Left forelimb (tissue), 1 donor: ENCODE measurements at regions not wholly inside any gene's neighbourhood (a gene's known extent, or its start where the extent isn't known, plus 50 kb on each side); places are given as distances from the start of the nearest gene placed in this dataset.

ENCODE experiments used
- DNase-seq: peaks from one replicate; pipeline ENCODE4 v3.0.0-alpha.2; 2018; ENCODE audit warnings: low spot score

DNA sequence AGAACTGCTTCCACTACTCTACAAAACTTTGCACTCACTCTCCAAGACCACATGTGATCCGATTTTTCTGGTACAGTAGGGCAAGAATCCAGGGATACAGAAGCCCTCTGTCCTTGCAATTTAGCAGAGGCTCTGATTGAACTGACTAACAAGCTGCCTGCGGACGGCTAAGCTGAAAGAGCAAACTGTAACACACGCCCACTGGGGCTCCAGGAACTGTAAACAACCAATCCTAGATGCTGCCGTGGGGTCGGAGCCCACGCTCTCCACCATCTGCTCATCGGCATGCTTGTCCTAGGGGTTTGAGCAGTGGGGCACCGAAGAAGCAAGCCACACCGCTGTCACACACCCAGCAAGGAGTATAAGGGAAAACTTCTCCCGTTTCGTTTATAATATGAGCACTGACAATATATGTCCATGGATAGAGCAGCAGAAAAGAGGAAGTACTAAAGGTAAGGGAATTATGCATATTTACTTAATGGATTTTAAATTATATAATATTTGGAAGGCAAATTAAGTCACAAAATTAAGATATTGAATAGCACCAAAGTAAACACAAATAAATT, 634.4 kb upstream of the POT1 start:
- no peak for DNase-seq

DNA sequence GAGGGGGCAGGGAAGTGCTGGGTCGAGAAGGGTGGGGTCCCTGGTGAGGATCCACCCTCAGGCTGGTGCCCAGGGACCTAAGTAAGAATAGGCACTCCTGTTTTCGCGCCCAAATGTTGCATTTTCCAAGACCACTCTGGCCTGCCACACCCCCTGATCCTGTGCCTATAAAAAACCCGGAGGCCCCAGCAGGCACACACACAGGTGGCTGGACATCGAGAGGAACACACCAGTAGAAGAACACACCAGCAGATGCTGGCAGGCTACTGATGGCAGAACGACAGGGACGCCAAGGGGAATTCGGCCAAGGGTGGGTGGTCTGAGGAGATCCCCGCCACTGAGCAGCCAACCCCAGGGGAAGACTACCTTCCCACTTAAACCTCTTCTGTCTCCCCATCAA, 633.9 kb upstream of the POT1 start:
- no peak for DNase-seq

DNA sequence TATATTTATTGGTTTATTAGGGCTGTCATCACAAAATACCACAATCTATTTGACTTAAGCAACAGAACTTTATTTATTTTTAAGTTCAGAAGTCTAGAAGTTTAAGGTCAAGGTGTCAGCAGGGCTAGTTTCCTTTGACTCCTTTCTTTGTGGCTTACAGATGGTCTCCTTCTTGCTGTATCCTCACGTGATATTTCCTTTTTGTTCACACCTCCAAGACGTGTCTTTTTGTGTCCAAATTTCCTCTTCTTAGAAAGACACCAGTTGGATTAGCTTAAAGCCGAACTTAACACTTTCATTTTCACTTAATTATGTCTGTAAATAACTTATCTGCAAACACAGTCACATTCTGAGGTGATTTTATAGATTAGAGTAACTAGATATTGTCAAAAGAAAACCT, 631.4 kb upstream of the POT1 start:
- DNase-seq: no peak

DNA sequence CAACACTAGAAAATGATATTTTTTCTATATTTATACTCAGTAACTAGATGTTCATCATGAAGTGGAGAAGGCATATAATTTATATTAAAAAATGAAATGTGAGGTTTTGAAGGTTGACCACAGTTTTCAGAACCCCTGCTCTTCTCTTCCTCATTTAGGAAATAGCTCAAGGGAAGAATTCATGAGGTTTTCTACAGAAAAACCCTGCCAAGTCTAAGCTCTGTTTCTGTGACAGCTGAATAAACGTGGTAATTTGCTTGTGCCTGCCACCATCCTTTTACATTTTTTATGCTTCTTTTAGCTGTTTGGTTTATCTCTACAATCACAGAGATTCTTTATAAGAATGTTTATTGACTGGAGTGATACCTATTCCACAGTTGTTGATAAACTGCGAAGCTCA, 630.3 kb upstream of the POT1 start:
- DNase-seq: no peak

DNA sequence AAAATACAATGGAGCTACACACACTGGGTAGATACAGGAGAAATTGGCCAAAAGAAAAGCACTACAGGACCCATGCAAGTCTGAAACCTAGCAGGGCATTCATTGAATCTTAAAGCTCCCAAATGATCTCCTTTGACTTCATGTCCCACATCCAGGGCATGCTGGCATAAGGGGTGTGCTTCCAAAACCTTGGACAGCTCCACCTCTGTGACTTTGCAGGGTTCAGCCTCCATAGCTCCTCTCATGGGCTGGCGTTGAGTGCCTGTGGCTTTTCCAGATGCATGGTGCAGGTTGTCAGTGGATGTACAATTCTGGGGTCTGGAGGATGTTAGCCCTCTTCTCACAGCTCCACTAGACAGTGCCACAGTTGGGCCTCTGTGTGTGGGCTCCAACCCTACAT, 626.3 kb upstream of the POT1 start:
- no peak for DNase-seq

DNA sequence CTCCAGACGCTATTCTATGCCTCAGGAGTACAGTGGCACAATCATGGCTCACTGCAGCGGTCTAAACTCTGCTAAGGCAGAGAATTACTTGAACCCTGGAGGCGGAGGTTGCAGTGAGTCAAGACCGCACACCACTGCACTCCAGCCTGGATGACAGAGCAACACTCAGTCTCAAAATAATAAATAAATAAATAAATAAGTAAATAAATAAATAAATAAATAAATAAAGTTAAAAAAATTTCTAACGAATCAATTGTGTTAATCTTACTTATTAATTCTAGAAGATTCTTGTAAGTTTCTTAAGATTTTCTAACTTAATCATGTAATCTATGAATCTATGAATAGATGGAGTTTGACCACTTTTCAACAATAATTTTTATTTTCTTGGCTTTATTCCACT, 621.4 kb upstream of the POT1 start:
- no peak for DNase-seq

DNA sequence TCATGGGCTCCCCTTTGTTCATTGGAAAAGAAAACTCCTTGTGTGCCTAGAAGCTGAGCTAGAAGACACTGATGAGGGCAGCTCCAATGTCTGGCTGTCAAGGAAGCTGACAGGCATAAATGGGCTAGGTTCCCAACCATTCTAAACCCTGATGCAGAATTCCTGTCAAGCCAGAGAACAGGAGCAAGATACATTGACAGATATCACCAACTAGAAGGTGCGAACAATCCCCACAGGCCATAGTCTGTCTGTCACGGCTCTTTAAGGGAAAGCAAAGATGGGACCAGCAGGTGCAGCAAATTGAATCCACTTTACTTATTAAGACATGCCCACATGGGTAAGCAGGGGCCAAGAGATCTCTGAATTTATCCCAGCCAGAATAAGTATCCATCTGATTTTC, 617.9 kb upstream of the POT1 start:
- DNase-seq: no peak

DNA sequence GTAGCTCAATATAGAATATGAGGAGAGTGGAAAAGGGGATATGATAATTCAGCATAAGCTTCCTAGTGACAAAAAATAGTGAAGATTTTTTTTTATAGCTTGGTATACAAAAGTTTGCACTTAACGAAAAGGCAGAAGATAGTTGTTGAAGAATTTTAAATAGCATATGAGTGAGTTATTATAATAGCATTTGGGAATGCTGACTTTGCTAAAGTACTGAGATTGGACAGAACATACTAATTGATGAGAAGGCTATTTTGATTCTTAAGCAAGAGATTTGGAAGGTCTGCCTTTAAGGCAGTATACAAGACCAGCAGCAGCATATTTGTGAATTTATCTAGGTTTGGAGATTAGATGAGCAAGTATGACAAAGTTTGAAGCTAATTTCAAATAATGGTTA, 600.9 kb upstream of the POT1 start:
- DNase-seq: no peak

DNA sequence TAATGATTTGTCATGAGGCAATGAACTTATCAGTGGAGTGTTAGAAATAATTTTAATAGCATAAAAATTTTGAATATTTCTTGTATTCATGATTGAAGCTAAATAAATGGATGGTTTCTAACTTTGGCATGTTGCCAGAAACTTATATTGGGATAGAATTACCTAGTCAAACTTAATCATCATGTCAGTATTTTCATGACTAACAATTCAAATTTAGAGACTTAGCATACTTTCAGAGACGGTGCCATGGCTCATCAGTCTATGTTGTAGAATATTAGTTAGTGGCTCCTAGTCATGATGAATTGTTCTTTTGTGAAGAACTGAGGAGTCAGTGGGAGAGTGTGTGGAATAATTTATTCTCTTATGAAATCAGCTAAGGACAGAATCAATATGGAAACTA, 599.6 kb upstream of the POT1 start:
- DNase-seq: no peak

DNA sequence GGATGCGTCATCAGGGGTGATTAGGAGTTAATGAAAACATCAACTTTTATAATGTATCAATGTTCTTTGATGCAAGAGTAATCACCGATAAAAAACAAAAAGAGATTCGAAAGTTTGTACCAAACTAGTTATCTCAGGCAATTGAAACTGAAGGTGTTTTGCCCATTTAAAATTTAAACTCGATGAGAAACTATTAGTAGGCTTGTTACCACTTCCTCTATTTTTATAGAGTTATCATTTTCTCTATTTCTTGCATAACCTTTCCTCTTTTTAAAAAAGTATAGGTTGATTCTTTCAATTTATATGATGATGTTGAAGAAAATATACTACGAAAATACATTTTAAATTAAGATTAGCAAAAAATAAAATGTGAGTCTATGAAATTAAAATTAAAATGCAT, 597.3 kb upstream of the POT1 start:
- DNase-seq: no peak

DNA sequence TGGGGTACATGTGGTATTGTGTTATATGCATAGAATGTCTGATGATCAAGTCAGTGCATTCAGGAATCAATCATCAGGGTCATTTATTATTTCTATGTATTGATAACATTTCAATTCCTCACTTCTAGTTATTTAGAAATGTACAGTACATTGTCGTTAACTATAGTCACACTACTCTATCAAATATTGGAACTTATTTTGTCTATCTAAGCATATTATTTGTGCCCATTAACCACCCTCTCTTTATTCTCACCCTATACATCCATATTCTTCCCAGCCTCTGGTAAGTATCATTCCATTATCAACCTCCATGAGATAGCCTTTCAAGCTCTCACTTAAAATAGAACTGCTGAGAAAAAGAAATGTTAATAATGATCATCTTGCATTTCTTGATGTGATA, 596.5 kb upstream of the POT1 start:
- no peak for DNase-seq

DNA sequence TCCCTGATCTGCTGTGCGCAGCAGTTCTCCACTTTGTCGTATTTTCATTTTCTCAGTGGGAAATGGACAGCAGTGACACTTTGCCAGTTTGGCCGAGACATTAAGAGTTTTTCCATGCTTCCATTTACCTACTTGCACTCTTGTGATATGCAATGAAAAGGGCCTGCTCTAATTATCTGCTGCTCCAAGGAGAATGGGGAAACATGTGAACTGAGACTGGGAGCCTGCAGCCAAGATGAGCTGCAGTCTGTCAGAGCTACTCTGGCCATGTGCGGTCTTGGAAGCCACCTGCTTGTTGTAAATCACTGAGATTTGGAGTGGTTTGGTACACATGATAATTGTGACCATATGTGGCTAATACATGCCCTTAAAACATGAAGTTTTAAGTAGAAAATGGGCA, 586.6 kb upstream of the POT1 start:
- DNase-seq: no peak

DNA sequence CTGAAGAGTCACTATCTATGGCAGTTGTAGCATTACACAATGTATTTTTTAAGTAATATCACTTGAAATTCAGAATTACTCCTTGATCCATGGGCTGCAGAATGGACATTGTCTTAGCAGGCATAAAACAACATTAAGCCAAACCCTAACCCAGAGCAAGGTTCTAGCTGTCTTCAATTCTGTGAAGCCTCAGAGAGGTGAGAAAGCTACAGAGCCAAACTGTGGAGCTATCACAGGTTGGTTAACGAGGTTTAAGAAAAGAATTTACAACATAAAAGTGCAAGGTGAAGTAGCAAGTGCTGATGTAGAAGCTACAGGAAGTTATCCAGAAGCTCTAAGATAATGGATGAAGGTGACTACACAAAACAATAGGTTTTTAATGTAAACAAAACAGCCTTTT, 582.7 kb upstream of the POT1 start:
- DNase-seq: no peak

DNA sequence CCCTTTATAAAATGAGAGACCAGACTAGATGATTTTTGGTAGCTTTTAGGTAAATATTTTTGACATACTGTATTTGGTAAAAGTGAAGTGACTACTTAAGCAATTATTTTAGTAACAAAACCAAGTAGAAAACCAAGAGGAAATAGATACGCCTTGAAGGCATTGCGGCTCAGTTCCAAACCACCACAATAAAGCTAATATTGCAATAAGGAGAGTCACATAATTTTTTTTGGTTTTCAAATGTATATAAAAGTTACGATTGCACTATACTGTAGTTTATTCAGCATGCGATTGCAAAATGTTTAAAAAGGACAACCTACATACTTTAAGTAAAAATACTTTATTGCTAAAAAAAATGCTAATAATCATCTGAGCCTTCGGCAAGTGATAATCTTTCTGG, 581.7 kb upstream of the POT1 start:
- no peak for DNase-seq

DNA sequence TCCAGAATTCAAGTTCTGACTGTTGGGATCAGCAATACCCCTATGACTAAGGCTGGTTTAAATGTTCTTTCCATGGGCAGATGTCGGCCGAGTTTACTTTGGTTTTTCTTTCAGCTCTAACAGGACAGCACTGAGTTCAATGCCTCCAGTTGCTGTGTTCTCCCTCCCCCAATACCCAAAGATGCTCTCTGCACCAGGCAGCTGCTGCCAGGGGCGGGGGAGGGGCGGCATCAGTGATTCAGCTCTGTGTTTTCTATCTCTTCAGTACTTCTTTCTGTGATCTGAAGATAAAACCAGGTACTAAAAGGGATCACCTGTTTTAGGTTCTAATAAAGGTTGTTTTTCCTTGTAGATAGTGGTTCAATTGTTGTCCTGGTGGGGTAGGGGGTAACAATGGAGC, 576.7 kb upstream of the POT1 start:
- DNase-seq: no peak

DNA sequence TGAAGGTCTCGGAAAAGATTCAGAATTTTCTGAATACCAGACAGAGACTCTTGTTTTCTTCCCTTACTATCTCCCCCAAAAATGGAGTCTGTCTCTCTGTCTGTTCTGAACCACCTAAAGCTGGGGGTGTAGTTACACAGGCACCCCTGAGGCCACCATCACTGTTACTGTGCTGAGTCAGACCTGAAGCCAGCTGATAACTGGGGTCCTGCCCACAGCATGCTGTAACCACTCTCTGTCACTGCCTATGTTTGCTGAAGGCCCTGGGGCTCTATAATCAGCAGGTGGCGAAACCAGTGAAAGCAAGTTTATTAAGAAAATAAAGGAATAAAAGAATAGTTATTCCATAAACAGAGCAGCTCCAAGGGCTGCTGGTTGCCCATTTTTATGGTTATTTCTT, 575.2 kb upstream of the POT1 start:
- no peak for DNase-seq

DNA sequence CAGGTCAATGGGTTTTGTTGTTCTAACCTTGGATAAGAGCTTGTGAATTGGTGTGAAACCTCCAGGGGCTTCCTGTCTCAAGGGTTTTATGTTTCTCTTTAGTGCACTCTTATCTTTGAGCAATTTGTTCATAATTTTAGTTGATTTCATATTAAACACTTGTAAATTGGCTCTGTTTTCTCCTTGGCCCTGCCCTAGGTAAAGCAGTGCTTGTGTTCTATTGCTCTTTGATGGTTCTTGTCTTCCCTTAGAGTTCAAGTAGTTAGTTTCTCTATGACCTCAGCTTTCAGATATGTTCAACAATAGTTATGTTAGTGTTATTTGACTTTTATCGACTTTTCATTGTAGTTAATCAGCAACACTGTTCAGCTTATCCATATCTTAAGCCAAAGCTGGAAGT, 566.4 kb upstream of the POT1 start:
- no peak for DNase-seq

DNA sequence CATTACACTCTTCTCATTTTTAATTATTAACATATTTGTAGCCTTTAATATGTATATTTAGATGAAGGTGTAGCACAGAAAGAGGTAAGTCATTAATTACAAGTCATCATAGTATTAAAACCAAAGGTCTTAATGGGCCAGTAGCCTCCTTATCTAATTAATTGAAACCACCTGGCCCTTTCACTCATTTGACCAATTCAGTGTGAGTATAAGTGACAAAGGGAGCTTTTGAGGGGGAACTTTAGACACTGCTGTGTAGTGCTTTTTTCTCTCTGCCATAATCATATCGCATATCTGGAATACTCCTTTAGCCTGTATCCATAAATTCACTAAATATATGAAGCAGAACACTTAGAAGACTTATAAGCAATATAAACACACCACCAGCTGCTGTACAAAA, 562.9 kb upstream of the POT1 start:
- no peak for DNase-seq

DNA sequence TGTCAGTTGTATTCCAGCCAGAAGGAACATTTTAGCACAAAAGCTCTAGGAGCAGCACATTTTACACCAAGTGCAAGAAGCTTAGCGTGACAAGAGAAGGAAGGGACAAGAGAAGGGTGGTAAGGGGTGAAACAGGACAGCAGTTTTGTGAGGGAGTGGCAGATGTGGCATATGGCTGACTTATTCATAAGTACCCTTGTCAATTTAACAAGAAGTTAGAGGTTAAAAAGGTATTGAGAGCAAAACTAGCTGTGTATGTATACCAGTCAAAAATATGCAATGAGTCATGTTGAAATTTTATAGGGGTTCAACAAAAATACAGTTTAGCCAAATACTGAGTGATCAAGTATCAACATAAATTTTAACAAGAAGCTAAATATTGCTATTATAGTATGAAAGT, 561.5 kb upstream of the POT1 start:
- DNase-seq: no peak

DNA sequence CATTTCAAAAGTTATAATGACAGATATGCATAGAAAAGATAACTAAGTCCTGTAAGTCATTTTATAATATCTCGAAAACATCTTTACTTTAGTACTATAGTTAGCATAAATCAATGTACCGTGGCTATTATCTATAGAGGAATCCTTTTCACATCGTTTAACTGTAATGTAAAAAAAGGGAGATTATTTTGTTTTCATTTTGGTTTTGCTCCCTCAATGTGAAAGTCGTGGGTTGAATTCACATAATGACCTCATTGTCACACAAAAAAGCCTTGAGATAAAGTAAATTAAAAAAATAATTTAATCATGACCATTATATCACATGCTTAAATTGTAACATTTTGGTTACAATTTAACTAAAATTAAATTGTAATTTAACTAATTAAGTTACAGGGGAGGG, 560.5 kb upstream of the POT1 start:
- no peak for DNase-seq

DNA sequence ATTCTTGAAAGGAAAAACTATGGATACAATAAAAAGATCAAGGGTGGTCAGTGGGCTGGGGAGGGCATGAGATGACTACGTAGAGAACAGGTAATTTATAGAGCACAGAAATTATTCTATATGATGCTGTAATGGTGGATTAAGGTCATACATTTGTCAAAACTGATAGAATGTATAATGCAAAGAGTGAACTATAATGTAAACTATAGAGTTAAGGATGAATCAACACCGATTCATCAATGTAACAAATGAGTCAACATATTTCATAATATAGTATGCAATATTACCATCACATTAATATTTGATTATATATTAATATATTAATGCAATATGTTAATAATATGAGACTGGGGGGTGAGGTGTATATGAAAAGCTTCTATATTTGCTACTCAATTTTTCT, 555.6 kb upstream of the POT1 start:
- DNase-seq: no peak

DNA sequence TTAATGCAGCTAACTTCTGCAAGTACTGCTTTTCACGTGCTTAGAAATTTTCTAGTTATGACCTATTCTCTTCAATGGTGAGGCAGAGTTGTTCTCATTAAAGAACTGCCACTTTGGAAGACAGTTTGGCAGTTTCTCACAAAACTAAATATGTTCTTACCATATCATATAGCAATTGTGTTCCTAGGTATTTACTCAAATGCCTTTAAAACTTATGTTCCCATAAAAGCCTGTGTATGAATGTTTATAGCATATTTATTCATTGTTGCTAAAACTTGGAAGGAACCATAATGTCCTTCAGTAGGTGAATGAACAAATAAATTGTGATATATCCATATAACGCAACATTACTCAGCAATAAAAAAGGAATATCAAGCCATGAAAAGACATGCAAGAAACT, 555.1 kb upstream of the POT1 start:
- no peak for DNase-seq

DNA sequence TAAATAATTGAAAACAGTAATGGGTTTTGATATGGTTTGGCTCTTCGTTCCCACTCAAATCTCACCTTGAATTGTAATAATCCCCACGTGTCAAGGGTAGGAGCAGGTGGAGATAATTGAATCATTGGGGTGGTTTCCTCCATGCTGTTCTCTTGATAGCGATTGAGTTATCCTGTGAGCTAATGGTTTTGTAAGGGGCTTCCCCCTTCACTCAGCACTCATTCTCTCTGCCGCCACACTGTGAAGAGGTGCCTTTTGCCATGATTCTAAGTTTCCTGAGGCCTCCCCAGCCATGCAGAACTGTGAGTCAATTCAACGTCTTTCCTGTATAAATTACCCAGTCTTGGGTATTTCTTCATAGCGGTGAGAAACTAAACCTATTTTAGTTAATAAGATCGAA, 551.7 kb upstream of the POT1 start:
- DNase-seq: no peak

DNA sequence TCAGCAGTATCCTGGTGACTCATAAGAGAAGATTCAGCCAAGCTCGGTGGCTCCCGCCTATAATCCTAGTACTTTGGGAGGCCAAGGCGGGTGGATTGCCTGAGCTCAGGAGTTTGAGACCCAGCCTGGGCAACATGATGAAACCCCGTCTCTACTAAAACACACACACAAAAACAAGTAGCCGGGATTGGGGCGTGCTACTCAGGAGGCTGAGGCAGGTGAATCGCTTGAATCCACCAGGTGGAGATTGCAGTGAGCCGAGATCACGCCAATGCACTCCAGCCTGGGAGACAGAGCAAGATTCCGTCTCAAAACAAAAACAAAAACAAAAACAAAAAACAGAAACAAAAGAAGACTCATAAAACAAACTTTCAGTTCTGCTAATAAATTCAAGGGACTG, 551.1 kb upstream of the POT1 start:
- DNase-seq: no peak

DNA sequence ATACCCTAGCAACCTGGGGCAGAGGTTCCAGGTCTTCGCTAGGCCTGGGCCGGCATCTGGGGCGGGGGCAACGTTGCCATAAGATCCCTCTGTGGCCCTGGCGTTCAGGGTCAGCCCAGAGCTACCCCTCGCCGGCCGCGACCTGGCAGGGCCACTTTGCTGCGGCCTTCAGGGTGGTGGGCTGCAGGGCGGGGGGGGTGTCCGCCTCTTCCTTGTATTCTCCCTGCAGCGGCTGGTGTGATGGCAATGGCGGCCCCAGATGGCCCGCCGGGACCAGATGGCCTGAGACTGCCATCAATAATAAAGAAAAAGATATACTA, 539.2 kb upstream of the POT1 start:
- DNase-seq: no peak
